HUES48 (cell line): ENCODE measurements at regions not wholly inside any gene's neighbourhood (a gene's known extent, or its start where the extent isn't known, plus 50 kb on each side); places are given as distances from the start of the nearest gene placed in this dataset.

Experiments
- H3K27ac ChIP-seq: one replicate; pipeline ENCODE4 v1.7.0; 2013; ENCODE audit warnings: low read depth, low read length, inconsistent platforms
- H3K27me3 ChIP-seq: 2 replicates; pipeline ENCODE4 v1.6.1; 2013; ENCODE audit warnings: mild to moderate bottlenecking, low read length; ENCODE audit not compliant: control insufficient read depth, insufficient read depth
- H3K36me3 ChIP-seq: 2 replicates; pipeline ENCODE4 v1.6.1; 2013; ENCODE audit warnings: low read length; ENCODE audit not compliant: control insufficient read depth, insufficient read depth
- H3K4me1 ChIP-seq: 2 replicates; pipeline ENCODE4 v1.6.1; 2013; ENCODE audit warnings: mild to moderate bottlenecking, low read length; ENCODE audit not compliant: control insufficient read depth, insufficient read depth
- H3K4me3 ChIP-seq: 2 replicates; pipeline ENCODE4 v1.5.1; 2013; ENCODE audit warnings: mild to moderate bottlenecking, low read depth, low read length
- H3K9ac ChIP-seq: 2 replicates; pipeline ENCODE4 v1.6.1; 2013; ENCODE audit warnings: mild to moderate bottlenecking, low read depth, low read length, moderate library complexity
- H3K9me3 ChIP-seq: 2 replicates; pipeline ENCODE4 v1.6.1; 2013; ENCODE audit warnings: low read length; ENCODE audit not compliant: control insufficient read depth, insufficient read depth

DNA sequence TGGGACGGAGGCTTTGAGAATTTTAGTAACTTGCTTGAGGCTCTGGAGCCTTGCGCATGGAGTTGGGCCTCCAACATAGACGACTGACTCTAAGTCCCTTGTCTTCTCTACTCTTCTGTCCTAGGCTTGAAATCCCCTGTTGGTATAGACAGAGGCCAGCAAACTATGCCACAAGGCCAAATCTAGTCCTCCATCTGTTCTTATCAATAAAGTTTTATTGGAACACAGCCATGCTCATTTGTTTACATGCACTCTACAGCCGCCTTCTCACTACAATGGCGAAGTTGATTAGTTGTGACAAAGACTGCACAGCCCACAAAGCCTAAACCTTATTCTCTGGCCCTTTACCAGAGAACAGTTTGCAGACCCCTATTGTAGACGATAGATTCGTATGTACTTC lies 174.1 kb upstream of the ZFP64 start:
- no peaks in the 10 kb centered on the region for H3K36me3 ChIP-seq
- H3K9ac ChIP-seq, result no peak overlapping the region
- no peaks in the 10 kb centered on the region for H3K4me1 ChIP-seq
- H3K27me3 ChIP-seq, result no peaks in the 10 kb centered on the region
- H3K9me3 ChIP-seq, result no peaks in the 10 kb centered on the region
- H3K4me3 ChIP-seq, result no peak overlapping the region
- H3K27ac ChIP-seq, result no peak overlapping the region

DNA sequence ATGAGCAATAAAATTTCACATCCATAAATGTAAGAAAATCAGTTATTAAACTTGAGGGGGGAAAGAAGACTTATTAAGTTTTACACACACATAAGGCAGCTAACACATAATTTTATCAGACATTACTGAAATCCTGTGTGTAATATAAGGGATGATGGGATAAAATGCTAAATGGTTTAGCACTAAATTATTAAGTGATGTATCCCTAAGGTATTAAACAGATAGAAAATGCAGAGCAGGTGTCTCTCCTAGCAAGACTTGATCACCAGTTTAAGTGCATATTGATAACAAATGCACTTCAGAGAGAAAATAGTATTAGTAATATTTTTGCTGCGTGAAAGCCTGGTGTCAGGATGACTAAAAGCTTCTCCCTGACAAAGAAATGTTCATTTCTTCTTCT lies 172.8 kb upstream of the ZFP64 start:
- no peak overlapping the region for H3K4me3 ChIP-seq
- no peaks in the 10 kb centered on the region for H3K4me1 ChIP-seq
- no peaks in the 10 kb centered on the region for H3K9me3 ChIP-seq
- no peak overlapping the region for H3K27ac ChIP-seq
- no peaks in the 10 kb centered on the region for H3K36me3 ChIP-seq
- no peaks in the 10 kb centered on the region for H3K27me3 ChIP-seq
- no peak overlapping the region for H3K9ac ChIP-seq

GRCh38 chr20:52361650-52362049 lies 170.1 kb upstream of the ZFP64 start:
- no peak overlapping the region for H3K9ac ChIP-seq
- H3K27ac ChIP-seq, result no peak overlapping the region
- no peaks in the 10 kb centered on the region for H3K9me3 ChIP-seq
- no peak overlapping the region for H3K4me3 ChIP-seq
- no peaks in the 10 kb centered on the region for H3K27me3 ChIP-seq
- no peaks in the 10 kb centered on the region for H3K36me3 ChIP-seq
- no peaks in the 10 kb centered on the region for H3K4me1 ChIP-seq

DNA sequence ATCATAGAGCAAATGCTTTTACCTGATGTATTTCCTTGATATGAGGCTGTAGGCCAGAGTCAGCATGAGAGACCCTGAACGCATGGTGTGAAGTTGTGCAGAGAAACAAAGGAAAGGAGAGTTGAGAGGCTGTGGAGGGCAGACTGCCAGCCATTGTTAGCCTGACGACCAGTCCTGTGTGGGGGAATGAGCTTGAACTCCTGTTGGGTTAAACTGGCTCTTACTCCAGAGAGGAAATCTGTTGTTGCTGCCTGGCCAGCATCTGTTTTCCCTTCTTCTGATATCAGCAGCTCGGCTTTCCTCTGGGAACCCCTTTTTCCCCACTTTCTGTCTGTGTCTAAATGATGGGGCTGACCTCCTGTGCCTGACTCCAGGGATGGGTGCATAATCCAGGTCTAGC lies 158.2 kb upstream of the ZFP64 start:
- Histone ChIP-seq H3K9ac (no peak overlapping the region), H3K4me1 (no peaks in the 10 kb centered on the region), H3K27ac (no peak overlapping the region), H3K36me3 (no peaks in the 10 kb centered on the region), H3K27me3 (no peaks in the 10 kb centered on the region), H3K4me3 (no peak overlapping the region), H3K9me3 (no peaks in the 10 kb centered on the region)

DNA sequence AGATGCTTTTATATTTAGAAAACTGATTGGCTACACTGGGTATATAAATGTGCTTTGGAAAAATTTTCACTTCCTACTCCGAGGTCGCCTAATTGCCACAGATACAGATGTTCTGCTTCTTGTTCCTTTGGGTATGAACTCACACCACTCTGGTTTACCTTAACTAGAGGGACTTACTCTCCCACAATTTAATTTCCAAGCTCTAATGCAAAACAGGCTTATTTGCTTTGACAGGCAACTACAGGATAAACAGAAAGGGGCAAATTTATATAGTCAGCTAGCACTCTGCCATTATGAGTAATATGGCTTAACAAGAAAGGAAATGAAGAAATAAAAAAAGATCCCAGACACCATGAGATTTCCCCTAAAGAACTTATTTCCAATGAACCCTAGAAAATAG lies 156.9 kb upstream of the ZFP64 start:
- Histone ChIP-seq H3K9ac (no peak overlapping the region), H3K9me3 (no peaks in the 10 kb centered on the region), H3K27ac (no peak overlapping the region), H3K36me3 (no peaks in the 10 kb centered on the region), H3K4me1 (no peaks in the 10 kb centered on the region), H3K27me3 (no peaks in the 10 kb centered on the region), H3K4me3 (no peak overlapping the region)

DNA sequence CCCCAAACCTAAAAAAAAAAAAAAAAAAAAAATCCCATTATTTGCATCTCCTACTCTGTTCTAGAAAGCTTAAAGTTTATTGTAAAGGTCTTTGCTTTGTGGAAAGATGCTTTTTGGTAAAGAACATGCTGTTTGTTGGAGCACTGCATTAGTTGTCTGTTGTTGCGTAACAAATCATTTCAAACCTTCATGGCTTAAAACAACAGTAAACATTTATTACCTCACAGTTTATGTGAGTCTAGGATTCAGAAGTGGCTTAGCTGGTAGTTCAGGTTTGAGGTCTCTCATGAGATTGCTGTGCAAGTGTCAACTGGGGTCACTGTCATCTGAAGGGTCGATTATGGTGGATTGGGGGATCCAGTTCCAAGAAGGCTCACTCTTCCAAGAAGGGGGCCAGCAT lies 155.2 kb upstream of the ZFP64 start:
- Histone ChIP-seq H3K9me3 (no peaks in the 10 kb centered on the region), H3K9ac (no peak overlapping the region), H3K27me3 (no peaks in the 10 kb centered on the region), H3K27ac (no peak overlapping the region), H3K4me3 (no peak overlapping the region), H3K36me3 (no peaks in the 10 kb centered on the region), H3K4me1 (no peaks in the 10 kb centered on the region)

GRCh38 chr20:52342913-52343312 lies 151.3 kb upstream of the ZFP64 start:
- Histone ChIP-seq H3K4me3 (no peak overlapping the region), H3K9me3 (0 out of 2 replicates have a peak, but pooled peaks cover 5% of the 10 kb centered on the region), H3K27ac (no peak overlapping the region), H3K9ac (no peak overlapping the region), H3K36me3 (no peaks in the 10 kb centered on the region), H3K27me3 (no peaks in the 10 kb centered on the region), H3K4me1 (no peaks in the 10 kb centered on the region)

DNA sequence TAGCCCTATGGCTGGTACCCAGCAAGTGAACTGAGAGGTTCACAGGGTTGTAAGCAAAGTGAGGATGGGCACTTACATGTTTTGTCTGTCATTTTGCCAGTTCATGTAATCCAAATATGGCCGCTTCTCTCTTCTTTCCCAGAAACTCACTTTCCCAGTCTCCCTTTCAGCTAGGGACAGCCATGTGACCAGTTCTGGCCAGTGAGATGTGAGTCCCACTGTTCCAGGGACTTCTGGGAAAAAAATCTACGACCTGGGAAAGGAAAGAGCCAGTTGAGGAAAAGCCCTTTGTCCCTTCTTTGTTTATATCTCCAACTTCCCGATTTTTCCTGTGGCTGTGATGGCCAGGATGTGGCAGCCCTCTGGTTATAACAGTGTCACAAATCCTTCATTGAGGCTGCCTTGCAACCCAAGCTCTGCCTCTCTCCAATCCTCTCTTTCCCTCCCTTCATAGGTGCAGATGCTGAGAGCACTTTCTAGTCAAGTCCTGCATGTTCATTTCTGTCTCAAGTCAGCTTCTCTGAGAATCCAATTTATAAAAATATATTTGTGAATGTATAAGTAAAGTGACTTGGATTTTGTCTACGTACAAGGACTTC lies 148.6 kb upstream of the ZFP64 start:
- Histone ChIP-seq H3K36me3 (no peaks in the 10 kb centered on the region), H3K9me3 (0 out of 2 replicates have a peak, but pooled peaks cover 5% of the 10 kb centered on the region), H3K4me3 (no peak overlapping the region), H3K27me3 (no peaks in the 10 kb centered on the region), H3K27ac (no peak overlapping the region), H3K4me1 (no peaks in the 10 kb centered on the region), H3K9ac (no peak overlapping the region)

GRCh38 chr20:52332649-52333250 lies 141.2 kb upstream of the ZFP64 start:
- no peaks in the 10 kb centered on the region for H3K27me3 ChIP-seq
- H3K4me1 ChIP-seq, result no peaks in the 10 kb centered on the region
- H3K27ac ChIP-seq, result no peak overlapping the region
- no peak overlapping the region for H3K4me3 ChIP-seq
- H3K9ac ChIP-seq, result no peak overlapping the region
- H3K9me3 ChIP-seq, result no peaks in the 10 kb centered on the region
- H3K36me3 ChIP-seq, result no peaks in the 10 kb centered on the region

GRCh38 chr20:52332230-52332629 lies 140.7 kb upstream of the ZFP64 start:
- no peak overlapping the region for H3K27ac ChIP-seq
- H3K4me1 ChIP-seq, result no peaks in the 10 kb centered on the region
- no peaks in the 10 kb centered on the region for H3K36me3 ChIP-seq
- no peak overlapping the region for H3K9ac ChIP-seq
- no peak overlapping the region for H3K4me3 ChIP-seq
- no peaks in the 10 kb centered on the region for H3K27me3 ChIP-seq
- no peaks in the 10 kb centered on the region for H3K9me3 ChIP-seq

DNA sequence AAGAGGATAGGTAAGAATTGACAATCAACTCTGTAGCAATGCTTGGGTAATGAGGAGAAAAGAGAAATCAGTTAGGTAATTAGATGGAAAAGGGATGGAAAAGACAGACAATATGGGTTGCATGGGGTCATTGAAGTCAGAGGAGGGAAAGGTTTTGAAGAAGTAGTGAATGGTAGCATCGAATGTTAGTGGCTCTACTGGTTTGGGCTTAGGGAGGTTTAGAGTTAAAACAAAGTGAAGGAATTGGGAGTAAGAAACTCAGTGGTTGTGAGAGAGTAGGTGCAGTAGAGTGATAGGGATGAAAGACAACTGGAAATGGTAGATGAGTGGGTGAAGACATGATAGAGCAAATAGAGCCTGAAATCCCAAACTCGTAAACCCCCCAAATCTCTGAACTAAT lies 140.1 kb upstream of the ZFP64 start:
- no peak overlapping the region for H3K4me3 ChIP-seq

More for the DNA sequence above, 140.1 kb upstream of the ZFP64 start:
- Histone ChIP-seq H3K27ac (no peak overlapping the region), H3K9ac (no peak overlapping the region), H3K9me3 (no peaks in the 10 kb centered on the region), H3K27me3 (no peaks in the 10 kb centered on the region), H3K36me3 (no peaks in the 10 kb centered on the region), H3K4me1 (no peaks in the 10 kb centered on the region)
